ENCODE measurements at regions not wholly inside any gene's neighbourhood (a gene's known extent, or its start where the extent isn't known, plus 50 kb on each side); places are given as distances from the start of the nearest gene placed in this dataset.

- Mint-ChIP-seq H3K27ac (ENCODE audit: unreplicated experiment) (no peak overlapping the region), H3K36me3 (ENCODE audit: unreplicated experiment) (no peaks in the 10 kb centered on the region), H3K9me3 (ENCODE audit: unreplicated experiment) (no peaks in the 10 kb centered on the region), H3K27me3 (ENCODE audit: unreplicated experiment) (peaks cover 16% of the 10 kb centered on the region), H3K4me3 (ENCODE audit: unreplicated experiment) (no peak overlapping the region), H3K4me1 (ENCODE audit: unreplicated experiment) (no peaks in the 10 kb centered on the region)
- TF ChIP-seq, protein P1, sequence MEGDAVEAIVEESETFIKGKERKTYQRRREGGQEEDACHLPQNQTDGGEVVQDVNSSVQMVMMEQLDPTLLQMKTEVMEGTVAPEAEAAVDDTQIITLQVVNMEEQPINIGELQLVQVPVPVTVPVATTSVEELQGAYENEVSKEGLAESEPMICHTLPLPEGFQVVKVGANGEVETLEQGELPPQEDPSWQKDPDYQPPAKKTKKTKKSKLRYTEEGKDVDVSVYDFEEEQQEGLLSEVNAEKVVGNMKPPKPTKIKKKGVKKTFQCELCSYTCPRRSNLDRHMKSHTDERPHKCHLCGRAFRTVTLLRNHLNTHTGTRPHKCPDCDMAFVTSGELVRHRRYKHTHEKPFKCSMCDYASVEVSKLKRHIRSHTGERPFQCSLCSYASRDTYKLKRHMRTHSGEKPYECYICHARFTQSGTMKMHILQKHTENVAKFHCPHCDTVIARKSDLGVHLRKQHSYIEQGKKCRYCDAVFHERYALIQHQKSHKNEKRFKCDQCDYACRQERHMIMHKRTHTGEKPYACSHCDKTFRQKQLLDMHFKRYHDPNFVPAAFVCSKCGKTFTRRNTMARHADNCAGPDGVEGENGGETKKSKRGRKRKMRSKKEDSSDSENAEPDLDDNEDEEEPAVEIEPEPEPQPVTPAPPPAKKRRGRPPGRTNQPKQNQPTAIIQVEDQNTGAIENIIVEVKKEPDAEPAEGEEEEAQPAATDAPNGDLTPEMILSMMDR (IDR thresholded peaks at IDR 0.05), result no peak
- DNase-seq (ENCODE audit: extremely low spot score, unreplicated experiment), result no peak
Measured at GRCh38 chr3:159326998-159327397, 525.1 kb downstream of the MFSD1 start.

DNA sequence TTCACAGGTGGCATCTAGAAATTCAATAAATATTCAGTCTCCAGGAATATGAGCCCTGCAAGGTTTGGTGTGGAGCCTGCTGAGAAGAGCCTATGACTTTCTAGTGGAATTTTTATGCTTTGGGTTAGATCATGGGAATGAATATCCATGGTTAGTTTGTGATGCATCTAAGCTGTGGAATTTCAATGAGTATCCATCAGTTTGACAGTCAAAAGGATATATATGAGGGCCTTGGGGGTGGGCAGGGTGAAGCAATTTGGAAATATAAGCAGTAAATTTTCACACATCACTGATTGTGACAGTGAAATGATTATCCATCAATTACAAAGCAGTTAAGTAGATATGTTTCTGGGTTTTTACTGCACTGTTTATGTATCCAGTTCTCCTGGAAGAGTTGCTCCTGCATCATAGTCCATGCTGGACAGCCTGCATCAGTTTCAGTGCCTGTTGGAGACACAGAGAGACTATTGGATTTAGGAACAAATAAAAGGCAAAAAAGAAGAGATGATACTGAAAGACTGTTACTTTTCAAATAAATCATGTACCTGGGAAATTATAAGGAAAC lies 530.8 kb downstream of the MFSD1 start:
- TF ChIP-seq, protein P1 (IDR thresholded peaks at IDR 0.05), result no peak
- Mint-ChIP-seq H3K27ac (ENCODE audit: unreplicated experiment) (no peak overlapping the region), H3K4me1 (ENCODE audit: unreplicated experiment) (no peaks in the 10 kb centered on the region), H3K27me3 (ENCODE audit: unreplicated experiment) (peaks cover 3% of the 10 kb centered on the region), H3K36me3 (ENCODE audit: unreplicated experiment) (no peaks in the 10 kb centered on the region), H3K4me3 (ENCODE audit: unreplicated experiment) (no peak overlapping the region), H3K9me3 (ENCODE audit: unreplicated experiment) (no peaks in the 10 kb centered on the region)
- no peak for DNase-seq (ENCODE audit: extremely low spot score, unreplicated experiment)

DNA sequence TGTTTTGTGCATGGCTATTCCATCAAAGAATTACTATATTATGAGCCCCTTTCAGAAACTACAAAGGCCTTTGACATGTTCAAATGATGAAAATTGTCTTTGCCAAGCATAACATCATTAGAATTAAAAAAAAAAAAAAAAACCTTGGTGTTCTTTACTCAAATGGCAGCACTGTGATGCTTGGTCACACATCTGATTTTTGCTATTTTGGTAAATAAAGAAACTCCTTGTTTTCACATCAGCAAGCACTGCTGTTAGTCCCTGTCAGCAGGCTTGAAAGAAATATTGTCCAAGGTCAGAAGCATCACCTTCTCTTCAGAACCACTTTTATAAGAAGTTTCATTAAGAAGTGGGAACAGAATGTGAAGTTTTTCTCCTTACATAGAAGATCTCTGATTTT lies 537.3 kb downstream of the MFSD1 start:
- Mint-ChIP-seq H3K4me3 (ENCODE audit: unreplicated experiment) (no peak overlapping the region), H3K4me1 (ENCODE audit: unreplicated experiment) (no peaks in the 10 kb centered on the region), H3K9me3 (ENCODE audit: unreplicated experiment) (peaks cover 4% of the 10 kb centered on the region), H3K36me3 (ENCODE audit: unreplicated experiment) (no peaks in the 10 kb centered on the region), H3K27ac (ENCODE audit: unreplicated experiment) (no peak overlapping the region), H3K27me3 (ENCODE audit: unreplicated experiment) (peaks cover 3% of the 10 kb centered on the region)
- no peak for DNase-seq (ENCODE audit: extremely low spot score, unreplicated experiment)
- TF ChIP-seq, protein P1 (IDR thresholded peaks at IDR 0.05), result no peak

- peaks cover 3% of the 10 kb centered on the region for H3K27me3 Mint-ChIP-seq (ENCODE audit: unreplicated experiment)
- no peak overlapping the region for H3K27ac Mint-ChIP-seq (ENCODE audit: unreplicated experiment)
- peaks cover 4% of the 10 kb centered on the region for H3K9me3 Mint-ChIP-seq (ENCODE audit: unreplicated experiment)
- DNase-seq (ENCODE audit: extremely low spot score, unreplicated experiment), result no peak
- no peaks in the 10 kb centered on the region for H3K4me1 Mint-ChIP-seq (ENCODE audit: unreplicated experiment)
- TF ChIP-seq, protein P1 (IDR thresholded peaks at IDR 0.05), result no peak
- no peaks in the 10 kb centered on the region for H3K36me3 Mint-ChIP-seq (ENCODE audit: unreplicated experiment)
- no peak overlapping the region for H3K4me3 Mint-ChIP-seq (ENCODE audit: unreplicated experiment)
Measured at GRCh38 chr3:159340877-159341500, 539.1 kb downstream of the MFSD1 start.

DNA sequence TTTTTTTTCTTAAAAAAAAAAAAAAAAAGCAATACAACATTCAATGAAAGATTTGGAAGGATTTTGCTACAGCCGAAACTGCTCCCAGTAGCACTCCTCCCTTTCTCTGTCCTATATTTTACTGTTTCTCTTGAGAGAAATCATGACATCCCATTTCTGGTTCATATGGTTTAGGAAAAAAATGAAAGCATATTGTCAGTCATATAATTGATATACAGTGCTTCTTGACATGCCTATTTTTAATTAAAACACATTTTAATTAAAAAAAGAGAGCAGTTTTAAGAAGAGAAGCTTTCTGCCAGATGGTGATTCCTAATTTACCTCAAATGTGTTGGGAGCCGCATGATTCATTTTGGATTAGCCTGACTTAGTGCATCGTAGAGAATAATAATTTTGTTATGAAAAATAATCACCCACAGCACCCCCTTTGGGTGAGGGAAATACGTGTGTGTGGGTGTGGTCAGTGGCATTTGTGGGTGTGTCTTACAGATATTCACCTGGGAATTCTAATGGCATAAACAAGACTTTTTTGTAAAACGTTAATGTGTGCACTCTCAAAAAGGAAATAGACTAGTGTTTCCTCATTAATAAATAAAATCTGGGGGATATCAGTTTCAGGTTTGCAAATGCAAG lies 544.5 kb downstream of the MFSD1 start:
- DNase-seq (ENCODE audit: extremely low spot score, unreplicated experiment), result no peak
- Mint-ChIP-seq H3K27me3 (ENCODE audit: unreplicated experiment) (peaks cover 8% of the 10 kb centered on the region), H3K4me3 (ENCODE audit: unreplicated experiment) (no peak overlapping the region), H3K27ac (ENCODE audit: unreplicated experiment) (no peak overlapping the region), H3K4me1 (ENCODE audit: unreplicated experiment) (no peaks in the 10 kb centered on the region), H3K9me3 (ENCODE audit: unreplicated experiment) (no peaks in the 10 kb centered on the region), H3K36me3 (ENCODE audit: unreplicated experiment) (no peaks in the 10 kb centered on the region)
- TF ChIP-seq, protein P1 (IDR thresholded peaks at IDR 0.05), result no peak
